Iris pigment epithelial cell (primary cell): ENCODE measurements at regions not wholly inside any gene's neighbourhood (a gene's known extent, or its start where the extent isn't known, plus 50 kb on each side); places are given as distances from the start of the nearest gene placed in this dataset.

Source experiments
- DNase-seq: peaks from one replicate; pipeline ENCODE4 v3.0.0-alpha.2; 2011; ENCODE audit warnings: low read depth

DNA sequence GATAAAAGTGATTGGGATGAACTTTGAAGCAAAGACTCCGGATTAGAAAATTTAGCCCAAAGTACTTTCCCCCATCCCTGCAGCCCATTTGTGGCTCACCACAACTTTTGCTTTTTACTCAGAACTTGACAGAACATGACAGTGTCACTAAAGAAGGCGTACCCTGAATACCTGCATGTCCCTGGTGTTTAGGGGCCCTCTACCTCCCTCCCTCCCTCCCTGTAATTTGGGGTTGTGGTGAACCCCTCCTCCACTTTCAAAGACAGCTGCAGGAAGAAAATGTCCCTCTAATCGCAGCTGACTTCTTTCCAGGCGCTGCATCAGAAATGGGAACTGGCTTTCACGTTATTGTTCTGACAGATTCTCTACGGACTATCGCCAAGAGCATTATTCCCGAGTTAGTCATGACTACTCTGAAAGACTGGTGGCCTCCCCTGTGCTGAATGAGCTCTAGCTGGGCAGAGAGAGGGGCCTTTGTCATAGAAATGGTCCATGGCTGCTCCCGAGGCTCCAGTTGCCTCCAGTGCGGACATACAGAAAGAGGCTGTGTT is 93.2 kb upstream of the ARHGEF3 start:
- DNase-seq, result peak; percentile 63

DNA sequence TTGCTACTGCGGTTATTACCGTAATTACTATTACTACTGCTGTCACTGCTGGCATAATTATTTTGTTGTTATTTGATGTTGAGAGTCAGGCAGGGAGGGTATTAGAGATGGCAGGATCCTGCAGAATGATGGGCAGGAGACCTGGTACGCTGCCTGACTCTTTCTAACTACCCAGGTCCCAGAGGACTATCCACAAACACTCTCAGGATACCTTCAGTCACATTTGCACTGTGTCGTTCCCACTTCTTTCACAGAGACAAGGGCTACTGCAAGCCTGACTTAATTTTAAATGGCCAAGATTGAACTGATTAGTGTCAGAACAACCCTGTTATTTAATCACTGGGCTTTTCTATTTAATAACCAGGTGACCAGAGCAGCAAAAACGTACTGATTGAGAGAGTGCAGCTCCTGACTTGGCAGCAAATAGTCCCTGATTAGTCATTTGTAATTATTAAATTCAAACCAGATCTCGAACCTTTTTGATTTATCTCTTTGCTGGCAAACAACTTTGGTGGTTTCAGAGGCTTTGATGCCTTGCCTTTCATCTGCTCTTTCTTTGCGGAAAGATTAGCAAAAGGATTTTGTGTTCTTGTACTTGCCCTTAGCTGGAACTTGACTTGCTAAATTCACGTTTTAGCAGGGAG is 88.8 kb upstream of the ARHGEF3 start:
- peak; percentile 46 for DNase-seq

DNA sequence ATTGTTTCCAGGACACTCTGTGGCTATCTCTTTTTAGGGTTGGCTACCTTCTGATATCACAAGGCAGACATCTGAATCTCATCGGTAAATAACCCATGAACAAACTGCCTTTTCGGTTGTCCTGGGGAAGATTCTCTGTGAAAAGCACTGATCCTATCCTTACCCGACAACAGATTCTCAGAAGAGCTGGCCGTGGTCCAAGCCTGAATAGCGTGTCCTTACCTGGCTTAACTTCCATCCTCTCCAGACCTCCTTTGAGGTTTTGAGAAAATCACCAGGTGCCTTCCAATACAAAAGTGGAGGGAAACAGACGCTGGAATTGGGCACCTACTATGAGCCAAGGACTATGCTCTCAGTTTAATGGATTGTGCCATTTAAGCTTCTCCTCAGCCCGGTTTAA is 87.4 kb upstream of the ARHGEF3 start:
- DNase-seq, result no peak

DNA sequence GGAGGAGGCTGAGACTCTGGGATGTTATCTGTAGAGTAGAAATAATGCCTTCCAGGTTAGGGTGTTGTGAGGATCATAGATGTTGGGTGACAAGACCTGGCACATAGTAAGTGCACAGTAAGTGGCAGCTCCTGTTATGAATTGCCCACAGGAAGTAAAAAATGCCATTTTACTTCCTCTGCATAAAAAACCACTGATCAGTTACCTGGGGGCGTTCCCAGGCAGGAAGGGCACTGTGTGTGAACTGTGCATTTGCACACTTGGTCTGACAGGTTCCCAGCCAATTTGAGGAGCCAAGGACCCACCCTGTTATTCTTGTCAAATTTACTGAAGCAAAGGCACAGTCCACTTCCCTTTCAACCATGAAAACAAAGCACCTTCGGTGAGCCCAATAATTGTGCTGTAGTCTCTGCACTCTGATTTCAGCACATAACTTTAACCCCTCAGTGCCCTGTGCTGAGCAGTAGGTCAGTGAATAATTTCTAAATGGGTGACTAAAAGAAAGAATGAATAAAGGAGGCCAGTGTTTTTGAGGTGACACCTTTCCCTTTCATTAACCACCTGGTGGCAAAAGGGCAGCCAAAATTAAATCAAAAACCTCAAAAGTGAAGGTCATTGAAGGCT is 85.8 kb upstream of the ARHGEF3 start:
- no peak for DNase-seq

DNA sequence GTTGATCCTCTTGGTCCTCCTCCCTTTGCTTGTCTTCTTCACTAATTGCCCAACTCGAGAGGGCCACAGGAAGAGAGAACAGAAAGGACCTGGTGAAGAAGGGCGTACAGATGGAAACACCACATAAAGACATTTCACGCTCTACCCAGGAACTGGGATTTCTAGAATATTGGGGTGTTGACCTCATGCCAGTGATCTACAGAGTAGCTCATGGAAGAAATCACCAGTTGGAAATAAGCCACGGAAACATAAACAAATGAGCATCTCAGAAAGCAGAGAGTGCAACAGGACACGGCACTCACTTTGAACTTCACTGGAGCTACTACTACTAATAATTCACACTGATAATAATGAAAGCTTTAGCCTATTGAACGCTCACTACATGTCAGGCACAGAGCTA is 84.6 kb upstream of the ARHGEF3 start:
- no peak for DNase-seq

DNA sequence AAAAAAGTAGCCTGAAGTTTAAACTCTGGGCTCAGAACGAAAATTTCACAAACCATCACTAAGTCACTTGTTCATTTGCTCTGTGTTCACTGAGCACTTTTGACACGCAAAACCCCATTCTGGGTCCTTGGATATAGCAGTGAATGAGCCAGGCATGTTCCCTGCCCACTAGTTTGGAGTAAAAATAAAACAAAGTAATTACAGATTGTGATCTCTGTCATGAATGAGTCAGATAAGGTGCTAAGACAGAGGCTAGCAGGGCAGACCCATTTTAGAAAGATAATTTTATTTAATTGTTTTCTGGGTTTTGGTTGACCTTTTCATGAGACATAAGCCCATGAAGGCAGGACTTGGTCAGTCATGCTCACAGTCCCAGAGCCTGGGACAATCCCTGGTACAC is 84.1 kb upstream of the ARHGEF3 start:
- no peak for DNase-seq

DNA sequence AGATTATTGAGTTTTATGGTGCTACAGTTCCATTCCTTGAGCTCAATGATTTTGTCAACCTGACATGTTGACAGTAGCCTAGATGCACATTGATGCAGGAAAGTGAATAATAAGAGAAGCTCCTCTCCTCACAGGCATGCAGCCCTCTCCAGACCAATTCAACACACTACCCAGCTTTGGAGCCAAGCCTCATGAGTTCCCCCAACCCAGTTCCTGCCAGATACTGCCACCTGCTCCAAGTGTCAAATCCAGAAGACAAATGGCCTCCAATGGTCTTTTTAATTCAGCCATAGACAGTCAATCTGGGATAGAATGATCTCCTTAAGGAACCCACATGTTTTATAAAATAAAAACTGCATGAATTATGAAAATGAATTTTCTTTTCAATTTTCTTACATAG is 83.7 kb upstream of the ARHGEF3 start:
- no peak for DNase-seq

DNA sequence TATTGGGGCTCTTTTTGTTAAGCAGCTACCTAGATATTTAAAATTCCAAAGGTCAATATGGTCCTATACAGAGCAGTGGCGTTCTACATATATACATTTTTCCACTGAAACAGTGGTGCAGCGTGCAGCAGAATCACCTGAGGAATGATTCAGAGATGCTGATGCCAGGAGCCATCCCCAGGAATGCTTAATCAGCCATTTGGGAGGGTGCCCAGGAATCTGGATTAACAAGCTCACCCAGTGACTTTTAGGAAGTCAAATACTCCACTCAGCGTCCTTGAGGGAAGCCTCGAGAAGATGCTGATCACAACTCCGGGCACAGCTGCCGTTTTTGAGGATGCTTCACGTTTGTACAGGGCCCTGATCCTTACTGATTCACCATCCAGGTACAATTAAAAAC is 82.6 kb upstream of the ARHGEF3 start:
- no peak for DNase-seq

DNA sequence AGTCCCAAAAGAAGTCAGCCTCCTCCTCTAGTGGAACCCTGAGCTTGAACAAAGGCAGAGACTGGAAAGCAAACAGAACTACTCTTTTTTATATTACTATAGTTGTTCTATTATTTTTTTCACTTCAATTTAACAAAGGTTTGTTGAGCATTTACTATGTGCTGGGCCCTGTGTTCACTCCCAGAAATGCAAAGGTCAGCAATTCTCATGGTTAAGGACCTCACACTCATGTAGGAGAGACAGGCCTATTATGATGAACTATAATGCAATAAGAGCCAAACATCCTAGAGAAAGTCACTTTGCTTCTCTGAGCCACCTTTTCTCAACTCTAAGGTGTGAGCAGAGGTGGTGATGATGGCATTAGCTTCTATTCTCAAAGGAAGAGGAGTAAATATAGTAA is 82.1 kb upstream of the ARHGEF3 start:
- DNase-seq, result no peak

DNA sequence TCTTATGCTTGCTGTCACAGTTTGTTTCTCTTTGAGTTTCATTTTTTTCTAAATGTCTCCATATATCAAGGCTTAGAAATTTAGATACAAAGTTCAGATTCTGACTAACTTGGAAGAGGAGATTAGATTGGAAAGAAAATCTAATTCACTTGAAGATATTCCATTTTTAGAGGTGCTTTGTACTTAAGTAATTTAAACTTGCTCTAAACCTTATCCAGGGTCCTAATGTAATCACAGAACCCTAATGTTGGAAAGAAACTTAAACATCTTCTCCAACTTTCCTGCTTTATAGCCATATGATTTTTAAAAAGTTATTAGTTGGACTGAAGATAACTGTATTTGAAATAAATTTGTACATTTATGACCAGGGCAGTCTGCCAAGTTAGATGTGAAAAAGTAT is 81.1 kb upstream of the ARHGEF3 start:
- DNase-seq, result no peak

DNA sequence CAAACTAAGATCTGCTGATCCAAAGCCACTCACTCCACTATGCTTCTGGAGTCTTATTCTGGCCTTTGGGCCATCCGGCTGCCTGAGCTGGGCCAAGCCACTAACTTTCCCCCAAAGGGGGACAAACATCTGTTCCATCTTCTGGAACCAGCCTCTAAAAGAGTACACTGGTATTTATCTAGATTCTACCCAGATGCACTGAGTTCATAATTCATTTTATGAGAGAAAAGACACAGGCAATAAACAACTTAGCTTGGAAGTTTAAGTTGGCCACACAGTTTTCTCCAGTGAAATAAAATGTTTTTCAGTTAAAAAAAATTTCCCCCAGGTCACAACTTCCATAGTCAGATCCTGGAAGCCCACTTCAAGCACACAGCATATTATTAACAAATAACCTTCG is 80.1 kb upstream of the ARHGEF3 start:
- no peak for DNase-seq

DNA sequence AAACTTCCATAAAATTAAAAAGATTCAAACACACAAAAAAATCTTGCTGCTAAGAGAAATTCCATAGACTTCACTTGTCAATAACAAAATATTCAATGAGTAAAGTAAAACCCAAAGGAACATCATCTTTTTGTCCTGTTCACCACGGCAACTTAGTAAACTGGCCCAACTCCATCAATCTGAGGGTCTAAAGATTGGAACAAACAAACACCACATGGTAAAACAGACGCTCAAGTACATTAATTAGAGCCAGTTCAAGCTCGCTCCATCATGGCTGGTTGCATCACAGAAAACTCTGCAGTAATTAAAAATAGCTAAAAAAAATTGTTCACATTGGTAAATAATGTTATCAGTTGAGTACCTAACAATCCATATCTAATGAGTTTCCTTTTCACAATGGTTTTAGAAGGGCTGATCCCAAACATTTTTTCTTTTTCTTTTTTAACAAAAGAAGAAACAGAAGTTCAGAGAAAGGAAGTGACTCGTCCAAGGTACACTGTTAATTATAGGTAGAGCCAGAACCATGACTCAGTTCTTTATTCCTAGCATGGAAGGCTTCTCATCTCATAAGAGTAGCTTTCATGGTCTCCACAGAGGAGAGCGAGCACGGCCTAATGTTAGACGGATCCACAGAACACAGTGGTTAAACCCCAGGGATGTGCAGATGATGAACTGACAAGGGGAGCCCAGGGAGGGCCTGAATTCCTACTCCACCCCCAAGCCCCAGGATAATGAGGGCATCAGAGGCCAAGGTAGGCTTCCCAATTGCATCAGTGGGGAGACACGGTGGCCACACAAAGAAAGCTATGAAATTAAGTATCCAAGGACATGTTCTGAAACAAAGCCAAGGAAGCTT is 79.2 kb upstream of the ARHGEF3 start:
- no peak for DNase-seq

DNA sequence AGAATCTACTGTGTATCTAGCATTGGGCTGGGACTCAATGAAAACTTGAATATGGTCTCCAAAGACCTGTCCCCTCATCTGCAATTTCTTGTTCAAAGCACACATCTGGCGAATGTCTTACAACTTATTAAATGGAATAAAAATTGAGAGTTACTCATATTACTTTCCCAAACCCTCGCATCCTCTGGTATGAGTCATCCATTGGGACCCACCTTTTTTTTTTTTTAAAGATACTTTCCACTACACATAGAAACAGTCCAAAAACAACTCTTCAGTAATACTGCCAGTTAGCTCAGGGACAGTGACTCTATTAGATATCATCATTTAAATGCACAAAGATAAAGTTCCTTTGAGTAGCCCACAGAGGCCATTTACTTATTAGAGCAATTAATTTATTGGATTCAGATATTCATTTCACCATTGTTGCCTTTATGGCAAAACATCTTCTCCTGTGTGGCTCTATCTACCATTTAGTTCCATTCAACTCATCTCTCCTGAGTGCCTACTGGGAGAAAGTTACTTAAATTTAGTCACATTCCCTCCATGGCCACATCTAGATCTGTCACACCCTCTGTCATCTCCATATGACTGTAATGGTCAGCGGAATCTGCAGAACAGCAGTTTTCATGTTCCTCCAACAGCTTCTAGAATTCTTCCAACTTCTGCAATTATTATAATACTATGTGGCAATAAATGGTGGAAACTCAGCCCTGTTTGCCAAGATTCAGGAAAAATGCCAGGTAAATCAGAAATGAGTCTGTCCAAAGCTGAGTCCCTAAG is 77.9 kb upstream of the ARHGEF3 start:
- peak; percentile 67 for DNase-seq

DNA sequence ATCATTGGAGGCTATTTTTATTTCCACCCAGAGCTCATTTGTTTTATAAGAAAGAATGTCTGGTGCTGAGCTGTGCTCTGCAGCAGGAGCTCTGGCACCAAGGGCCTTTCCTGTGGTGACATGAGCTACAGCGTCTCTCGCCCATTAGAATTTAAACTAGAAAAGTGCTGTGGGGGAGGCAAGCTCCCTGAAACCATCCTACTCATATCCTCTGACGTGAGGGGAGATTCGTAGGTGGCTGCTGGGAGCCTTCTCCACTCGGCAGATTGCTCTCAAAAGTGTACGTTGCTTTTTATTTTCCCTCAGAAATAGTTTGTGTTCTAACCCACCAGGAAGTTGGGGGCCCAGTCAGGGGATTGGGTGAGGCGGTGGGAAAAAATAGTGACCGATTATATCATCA is 76.3 kb upstream of the ARHGEF3 start:
- DNase-seq, result no peak

DNA sequence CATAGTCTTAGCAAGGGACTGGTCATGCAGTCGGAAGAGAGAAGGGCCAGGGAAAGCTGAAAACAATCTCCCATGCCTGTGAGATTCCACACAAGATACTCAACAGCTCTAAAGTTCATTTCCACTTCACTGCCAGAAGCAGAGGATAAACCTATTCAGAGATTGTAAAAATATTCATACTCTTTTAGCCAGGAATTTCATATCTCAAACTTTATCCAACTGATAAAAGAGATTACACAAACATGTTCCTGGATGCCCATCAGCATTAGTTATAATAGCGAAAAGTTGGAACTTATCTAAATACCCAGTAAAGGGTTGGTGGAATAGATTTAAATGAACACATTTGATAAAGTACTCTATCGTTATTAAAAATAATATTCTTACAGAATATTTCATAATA is 75.2 kb upstream of the ARHGEF3 start:
- no peak for DNase-seq

DNA sequence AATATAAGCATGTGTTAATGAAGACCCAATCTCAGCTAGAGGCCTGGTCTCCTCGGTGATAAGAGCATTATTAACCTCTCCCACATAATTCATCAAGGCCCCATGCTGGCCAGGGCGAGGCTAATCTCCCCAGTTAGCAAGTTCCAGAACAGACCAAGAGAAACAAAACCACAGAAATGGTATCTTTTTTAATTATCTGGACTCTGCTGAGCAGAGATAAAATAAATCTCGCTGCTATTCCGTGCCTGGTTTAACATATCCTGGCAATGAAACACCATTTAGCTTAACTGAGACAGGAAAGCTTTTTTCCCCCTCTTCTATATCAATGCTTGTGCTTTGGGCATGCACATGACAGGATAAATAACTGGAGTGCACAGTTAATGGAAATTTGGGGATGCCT is 72.5 kb upstream of the ARHGEF3 start:
- DNase-seq, result no peak

DNA sequence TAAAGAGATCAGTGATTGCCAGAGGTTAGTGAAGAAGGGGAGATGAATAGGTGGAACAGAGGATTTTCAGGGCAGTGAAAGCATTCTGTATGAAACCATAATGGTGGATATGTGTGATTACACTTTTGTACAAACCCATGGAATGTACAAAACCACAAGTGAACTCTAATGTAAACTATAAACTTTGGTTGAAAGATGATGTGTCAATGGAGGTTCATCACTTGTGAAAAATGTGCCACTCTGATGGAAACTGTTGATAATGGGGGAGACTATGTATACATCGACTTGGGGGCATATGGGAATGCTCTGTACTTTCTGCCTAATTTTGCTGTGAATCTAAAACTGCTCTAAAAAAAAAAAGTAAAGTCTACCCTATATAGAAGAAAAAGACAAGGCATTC is 68.7 kb upstream of the ARHGEF3 start:
- DNase-seq, result peak; percentile 67

DNA sequence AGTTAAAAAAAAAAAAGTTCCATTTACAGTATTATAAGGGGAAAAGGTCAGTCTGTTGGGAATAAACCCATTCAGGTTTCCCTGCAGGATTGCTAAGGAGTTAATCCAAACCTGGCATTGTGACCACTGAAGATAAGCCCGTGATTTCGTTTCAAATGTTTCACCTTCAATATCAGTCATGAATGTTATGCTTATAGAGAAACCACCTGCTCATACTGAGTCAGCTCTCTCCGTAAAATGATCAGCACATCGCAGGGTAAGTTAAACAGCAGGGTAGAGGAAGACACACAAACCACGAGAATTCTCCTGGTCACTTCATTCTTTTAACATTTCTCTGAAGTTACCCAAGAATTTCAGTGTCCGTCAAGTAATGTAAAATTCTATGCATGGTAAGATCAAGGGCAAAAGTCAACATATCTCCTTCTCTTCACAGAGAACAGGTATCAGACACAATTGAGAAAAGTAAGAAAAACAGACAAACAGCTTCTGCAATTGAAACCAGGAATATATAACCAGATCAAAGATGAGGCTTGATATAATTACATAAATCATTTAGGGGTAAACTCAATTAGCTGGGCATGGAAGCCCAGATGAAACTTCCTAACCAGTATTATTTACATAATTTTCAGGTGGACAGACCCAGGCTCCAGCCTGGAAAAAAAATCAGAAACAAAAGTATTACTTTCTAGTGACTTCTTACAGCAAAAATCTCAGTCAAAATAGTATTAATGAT is 67.6 kb upstream of the ARHGEF3 start:
- peak; percentile 81 for DNase-seq

DNA sequence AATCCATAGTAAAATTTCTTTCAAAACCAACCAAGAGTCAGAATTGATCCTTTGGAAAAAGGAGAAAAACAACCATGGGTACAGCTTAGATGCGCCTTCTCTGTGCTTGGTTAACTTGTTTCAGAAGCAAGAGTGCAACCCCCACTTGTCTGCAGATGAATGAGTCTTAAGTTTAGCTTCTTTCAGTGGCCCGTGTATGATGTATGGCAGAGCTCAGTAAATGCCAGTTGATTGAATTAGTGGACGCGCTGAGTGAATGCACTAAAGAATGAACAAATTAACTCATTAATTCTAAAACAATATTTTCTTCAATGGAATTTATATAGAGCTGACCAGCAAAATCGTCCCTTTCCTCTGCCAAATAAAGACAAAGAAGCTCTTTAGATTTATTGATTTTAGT is 67.0 kb upstream of the ARHGEF3 start:
- DNase-seq, result no peak

DNA sequence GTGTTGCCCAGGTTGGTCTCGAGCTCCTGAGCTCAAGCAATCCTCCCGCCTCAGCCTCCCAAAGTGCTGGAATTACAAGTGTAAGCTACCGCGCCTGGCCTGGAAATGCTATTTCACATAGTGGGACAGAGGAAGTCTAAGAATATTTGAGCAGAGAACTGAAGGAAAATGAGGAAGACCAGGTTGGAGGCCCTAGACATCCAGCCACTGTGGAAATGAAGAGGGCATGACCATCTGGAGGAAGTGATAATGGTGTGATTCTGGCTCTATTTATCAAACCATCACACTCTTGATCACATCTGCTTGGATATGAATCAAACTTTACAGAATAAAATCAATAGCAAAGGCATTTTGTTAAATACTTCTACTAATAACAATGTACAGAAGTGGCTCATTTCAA is 65.9 kb upstream of the ARHGEF3 start:
- no peak for DNase-seq

DNA sequence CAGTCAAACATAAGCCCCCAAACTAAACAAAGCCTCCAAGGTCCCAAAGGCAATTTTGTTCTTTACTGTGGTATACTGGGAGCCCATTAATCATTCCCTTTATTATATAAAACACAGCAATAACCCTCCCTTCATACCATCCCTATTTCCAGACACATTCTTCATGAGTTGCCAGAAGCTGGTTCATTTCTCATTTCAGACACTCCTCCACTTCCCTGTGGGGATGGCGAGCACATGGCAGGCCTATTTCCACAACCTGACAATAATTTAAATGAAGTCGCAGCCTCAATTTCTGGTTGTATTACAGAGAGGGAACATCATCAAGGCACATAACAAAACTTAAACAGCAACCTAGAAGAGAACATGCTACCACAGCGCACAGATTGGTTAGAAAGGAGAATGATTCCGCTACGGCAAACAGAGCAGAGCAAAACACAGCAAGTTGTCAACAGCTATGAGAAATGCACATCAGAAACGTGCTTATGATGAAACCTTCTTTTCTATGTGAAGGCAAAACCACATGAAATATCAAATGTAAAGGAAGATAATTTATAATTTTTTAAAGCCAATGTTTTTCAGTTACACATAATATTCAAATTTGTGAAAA is 63.3 kb upstream of the ARHGEF3 start:
- DNase-seq, result no peak
